HEK293 (cell line): ENCODE measurements at regions not wholly inside any gene's neighbourhood (a gene's known extent, or its start where the extent isn't known, plus 50 kb on each side); places are given as distances from the start of the nearest gene placed in this dataset.

Source experiments
- CTCF ChIA-PET: fragments of 350-600 bp; formaldehyde crosslinking; extraction: SDS; loops from one replicate; lab custom pipeline; 2021; ENCODE audit warnings: antibody characterized with exemption; lab: Yijun Ruan, JAX
- POLR2A ChIA-PET: fragments of 300-600 bp; formaldehyde crosslinking; extraction: SDS; loops from one replicate; lab custom pipeline; 2020; ENCODE audit warnings: antibody characterized with exemption, inconsistent platforms; lab: Yijun Ruan, JAX
- H3K27ac ChIP-seq: fragments of 200-500 bp; sonication (Bioruptor generic); 2 replicates; pipeline ENCODE4 v1.5.1; 2014; ENCODE audit warnings: low read depth, low read length, control low read depth, inconsistent platforms; ENCODE audit errors: extremely low read depth
- H3K36me3 ChIP-seq, 2 experiments: fragments of 200-500 bp in 1 of 2; sonication (Bioruptor generic) in 1 of 2; 1 replicate in 1 of 2; 2 replicates in 1 of 2; pipeline ENCODE4 v1.5.1; 2014 to 2017; ENCODE audit warnings: inconsistent platforms in 2 of 2, low read length in 2 of 2; ENCODE audit not compliant: control insufficient read depth in 2 of 2, insufficient read depth in 1 of 2
- H3K4me1 ChIP-seq: fragments of 200-500 bp; sonication (Bioruptor generic); 2 replicates; pipeline ENCODE4 v1.5.1; 2014; ENCODE audit warnings: mild to moderate bottlenecking, low read length, inconsistent platforms; ENCODE audit not compliant: control insufficient read depth, insufficient read depth
- H3K4me3 ChIP-seq: 2 replicates; pipeline ENCODE4 v1.5.1; 2011; ENCODE audit warnings: low read depth, mild to moderate bottlenecking, control low read depth, low read length, moderate library complexity
- H3K9me3 ChIP-seq: fragments of 200-500 bp; sonication (Bioruptor generic); 2 replicates; pipeline ENCODE4 v1.5.1; 2014; ENCODE audit warnings: low read depth, low read length, inconsistent platforms; ENCODE audit not compliant: control insufficient read depth, insufficient read depth
- AEBP2 ChIP-seq: fragments of 450-650 bp; formaldehyde crosslinking; IDR thresholded peaks from 2 replicates; pipeline ENCODE4 v1.5.1; 2016; ENCODE audit warnings: missing biosample characterization, missing genetic modification characterization, borderline replicate concordance
- BCL11B ChIP-seq: fragments of 450-650 bp; formaldehyde crosslinking; IDR thresholded peaks from 2 replicates; pipeline ENCODE4 v1.5.1; 2016; ENCODE audit warnings: low read depth, missing biosample characterization, missing genetic modification characterization
- BCL6B ChIP-seq: fragments of 450-650 bp; formaldehyde crosslinking; IDR thresholded peaks from 2 replicates; pipeline ENCODE4 v1.5.1; 2017; ENCODE audit warnings: missing biosample characterization, missing genetic modification characterization
- GLIS1 ChIP-seq: fragments of 450-650 bp; formaldehyde crosslinking; IDR thresholded peaks from 2 replicates; pipeline ENCODE4 v1.5.1; 2016; ENCODE audit warnings: missing biosample characterization, missing genetic modification characterization
- INSM2 ChIP-seq: fragments of 450-650 bp; formaldehyde crosslinking; IDR thresholded peaks from 2 replicates; pipeline ENCODE4 v1.5.1; 2016; ENCODE audit warnings: missing biosample characterization, missing genetic modification characterization
- KLF7 ChIP-seq: fragments of 450-650 bp; formaldehyde crosslinking; IDR thresholded peaks from 2 replicates; pipeline ENCODE4 v1.5.1; 2016; ENCODE audit warnings: missing biosample characterization, missing genetic modification characterization, borderline replicate concordance
- MYNN ChIP-seq: fragments of 450-650 bp; formaldehyde crosslinking; IDR thresholded peaks from 2 replicates; pipeline ENCODE4 v1.5.1; 2016; ENCODE audit warnings: missing biosample characterization, missing genetic modification characterization, borderline replicate concordance
- PATZ1 ChIP-seq: fragments of 450-650 bp; formaldehyde crosslinking; IDR thresholded peaks from 2 replicates; pipeline ENCODE4 v1.5.1; 2016; ENCODE audit warnings: missing biosample characterization, missing genetic modification characterization
- PBX3 ChIP-seq: sonication (generic); formaldehyde crosslinking; IDR thresholded peaks from 2 replicates; pipeline ENCODE4 v1.8.1; 2022; ENCODE audit warnings: mild to moderate bottlenecking, moderate library complexity, missing genetic modification reagents
- PRDM10 ChIP-seq: fragments of 450-650 bp; formaldehyde crosslinking; IDR thresholded peaks from 2 replicates; pipeline ENCODE4 v1.5.1; 2016; ENCODE audit warnings: missing biosample characterization, missing genetic modification characterization
- ZBTB17 ChIP-seq: fragments of 450-650 bp; formaldehyde crosslinking; IDR thresholded peaks from 2 replicates; pipeline ENCODE4 v1.5.1; 2016; ENCODE audit warnings: missing biosample characterization, missing genetic modification characterization
- ZFP37 ChIP-seq: fragments of 450-650 bp; formaldehyde crosslinking; IDR thresholded peaks from 2 replicates; pipeline ENCODE4 v1.5.1; 2016; ENCODE audit warnings: missing biosample characterization, missing genetic modification characterization
- ZFP69B ChIP-seq: fragments of 450-650 bp; formaldehyde crosslinking; IDR thresholded peaks from 2 replicates; pipeline ENCODE4 v1.5.1; 2016; ENCODE audit warnings: missing biosample characterization, missing genetic modification characterization
- ZNF114 ChIP-seq: fragments of 450-650 bp; formaldehyde crosslinking; IDR thresholded peaks from 2 replicates; pipeline ENCODE4 v1.5.0; 2017; ENCODE audit warnings: missing biosample characterization, missing genetic modification characterization
- ZNF174 ChIP-seq: fragments of 450-650 bp; formaldehyde crosslinking; IDR thresholded peaks from 2 replicates; pipeline ENCODE4 v1.5.0; 2017; ENCODE audit warnings: missing biosample characterization, mild to moderate bottlenecking, missing genetic modification characterization
- ZNF184 ChIP-seq: fragments of 450-650 bp; IDR thresholded peaks from 2 replicates; pipeline ENCODE4 v1.5.1; 2018; ENCODE audit warnings: missing biosample characterization, mild to moderate bottlenecking, missing genetic modification characterization
- ZNF202 ChIP-seq: fragments of 450-650 bp; formaldehyde crosslinking; IDR thresholded peaks from 2 replicates; pipeline ENCODE4 v1.5.1; 2016; ENCODE audit warnings: missing biosample characterization, missing genetic modification characterization, borderline replicate concordance
- ZNF23 ChIP-seq: fragments of 450-650 bp; formaldehyde crosslinking; IDR thresholded peaks from 2 replicates; pipeline ENCODE4 v1.5.1; 2016; ENCODE audit warnings: missing biosample characterization, missing genetic modification characterization, borderline replicate concordance
- ZNF248 ChIP-seq: fragments of 450-650 bp; formaldehyde crosslinking; IDR thresholded peaks from 2 replicates; pipeline ENCODE4 v1.5.1; 2017; ENCODE audit warnings: missing biosample characterization, missing genetic modification characterization
- ZNF302 ChIP-seq: fragments of 450-650 bp; formaldehyde crosslinking; IDR thresholded peaks from 2 replicates; pipeline ENCODE4 v1.5.1; 2016; ENCODE audit warnings: missing biosample characterization, missing genetic modification characterization, low read depth
- ZNF311 ChIP-seq: fragments of 450-650 bp; formaldehyde crosslinking; IDR thresholded peaks from 2 replicates; pipeline ENCODE4 v1.5.1; 2017; ENCODE audit warnings: missing biosample characterization, missing genetic modification characterization, borderline replicate concordance
- ZNF473 ChIP-seq: fragments of 450-650 bp; formaldehyde crosslinking; IDR thresholded peaks from 2 replicates; pipeline ENCODE4 v1.5.1; 2017; ENCODE audit warnings: missing biosample characterization, missing genetic modification characterization
- ZNF558 ChIP-seq: fragments of 450-650 bp; formaldehyde crosslinking; IDR thresholded peaks from 2 replicates; pipeline ENCODE4 v1.5.1; 2016; ENCODE audit warnings: missing biosample characterization, missing genetic modification characterization
- ZNF596 ChIP-seq: fragments of 450-650 bp; IDR thresholded peaks from 2 replicates; pipeline ENCODE4 v1.5.0; 2018; ENCODE audit warnings: missing biosample characterization, mild to moderate bottlenecking, missing genetic modification characterization, moderate library complexity
- ZNF707 ChIP-seq: fragments of 450-650 bp; formaldehyde crosslinking; IDR thresholded peaks from 2 replicates; pipeline ENCODE4 v1.5.1; 2016; ENCODE audit warnings: missing biosample characterization, missing genetic modification characterization
- ZNF747 ChIP-seq: fragments of 450-650 bp; formaldehyde crosslinking; IDR thresholded peaks from 2 replicates; pipeline ENCODE4 v1.5.1; 2016; ENCODE audit warnings: missing biosample characterization, missing genetic modification characterization
- ZNF792 ChIP-seq: fragments of 450-650 bp; formaldehyde crosslinking; IDR thresholded peaks from 2 replicates; pipeline ENCODE4 v1.5.1; 2016; ENCODE audit warnings: missing biosample characterization, missing genetic modification characterization

- TF ChIP-seq PRDM10 (tag by site-specific recombination) (no peak), BCL6B (tag by site-specific recombination) (no peak), ZFP69B (tag by site-specific recombination) (no peak), ZNF747 (tag by site-specific recombination) (no peak), PBX3 (CRISPR knock-in tag) (no peak), ZNF792 (tag by site-specific recombination) (no peak), ZNF558 (tag by site-specific recombination) (no peak), ZNF184 (tag by site-specific recombination) (no peak), ZNF311 (no peak), ZNF596 (tag by site-specific recombination) (no peak), ZNF248 (no peak), BCL11B (tag by site-specific recombination) (no peak), ZBTB17 (tag by site-specific recombination) (no peak), ZNF23 (tag by site-specific recombination) (no peak)
Observed at GRCh38 chr7:17593819-17594419, 295.5 kb downstream of the AHR start (continued).

- H3K36me3 ChIP-seq = no peaks in the 10 kb centered on the region
- H3K4me1 ChIP-seq = peaks cover 7% of the 10 kb centered on the region; the same call in 1 of the 2 replicates
- H3K27ac ChIP-seq = no peak overlapping the region
- CTCF ChIA-PET = no interaction called here
- H3K4me3 ChIP-seq = no peak overlapping the region
- H3K9me3 ChIP-seq = no peaks in the 10 kb centered on the region
- POLR2A ChIA-PET = no interaction called here
- TF ChIP-seq KLF7 (tag by site-specific recombination) = no peak
- TF ChIP-seq PATZ1 (tag by site-specific recombination) = no peak
- TF ChIP-seq AEBP2 = no peak
- no peak for TF ChIP-seq ZNF707
- no peak for TF ChIP-seq GLIS1 (tag by site-specific recombination)
- TF ChIP-seq INSM2 (tag by site-specific recombination) = no peak
- no peak for TF ChIP-seq ZNF174 (tag by site-specific recombination)
- TF ChIP-seq MYNN (tag by site-specific recombination) = no peak
- no peak for TF ChIP-seq ZFP37 (tag by site-specific recombination)
- TF ChIP-seq ZNF473 (tag by site-specific recombination) = no peak
- no peak for TF ChIP-seq ZNF202 (tag by site-specific recombination)
- TF ChIP-seq ZNF302 = no peak
- no peak for TF ChIP-seq ZNF114
Observed at GRCh38 chr7:17595546-17595945, 297.1 kb downstream of the AHR start.
